ENCODE measurements at regions not wholly inside any gene's neighbourhood (a gene's known extent, or its start where the extent isn't known, plus 50 kb on each side); places are given as distances from the start of the nearest gene placed in this dataset.

DNA sequence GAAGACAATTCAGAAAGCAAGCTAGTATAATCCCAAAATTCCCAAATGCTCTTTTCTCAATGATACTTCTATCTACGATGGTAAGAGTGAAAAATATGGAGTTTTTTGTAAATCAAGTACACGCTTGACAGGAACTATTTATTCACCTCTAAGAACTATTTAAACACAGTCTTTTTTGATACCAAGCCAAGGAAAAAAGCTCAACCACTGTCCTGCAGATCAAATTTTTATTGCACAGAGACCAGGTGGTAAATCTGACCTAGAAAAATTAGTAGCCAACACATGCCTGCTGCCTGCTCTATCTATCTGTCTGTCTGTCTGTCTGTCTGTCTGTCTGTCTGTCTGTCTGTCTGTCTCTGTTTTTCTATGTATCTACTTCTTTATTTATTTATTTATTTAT is 292.2 kb downstream of the MZT1 start:
- DNase-seq, result no peak

DNA sequence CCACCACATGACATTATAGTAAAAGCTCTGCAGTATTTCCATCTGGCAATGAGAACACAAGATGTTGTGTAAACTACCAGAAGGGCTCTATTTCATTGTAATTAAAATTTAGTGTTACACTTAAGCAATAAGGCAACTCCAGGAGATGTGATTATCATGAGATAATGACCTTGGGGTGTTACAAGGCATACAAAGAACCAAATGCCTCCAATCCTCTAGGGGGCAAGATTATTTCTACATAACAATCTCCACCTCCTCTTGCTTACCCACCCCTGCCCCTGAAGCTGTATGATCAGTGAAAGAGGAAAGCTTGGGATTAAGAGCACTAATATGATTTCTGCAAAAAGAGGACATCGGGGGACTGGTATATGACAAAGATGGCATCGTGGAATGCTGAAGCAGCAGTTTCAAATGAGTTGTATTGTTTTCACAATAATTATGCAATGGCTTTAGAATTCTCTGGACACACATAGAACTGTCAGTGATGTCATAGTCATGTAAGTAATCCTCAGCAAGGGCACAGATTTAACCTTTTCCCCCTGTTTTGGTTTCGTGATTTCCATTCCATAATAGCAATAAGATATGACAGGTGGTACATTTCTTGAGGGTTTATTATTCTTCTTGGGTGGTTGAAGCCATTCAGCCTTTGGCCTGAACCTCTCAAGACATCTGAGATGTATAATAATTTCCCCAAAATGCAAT is 295.3 kb downstream of the MZT1 start:
- no peak for DNase-seq

DNA sequence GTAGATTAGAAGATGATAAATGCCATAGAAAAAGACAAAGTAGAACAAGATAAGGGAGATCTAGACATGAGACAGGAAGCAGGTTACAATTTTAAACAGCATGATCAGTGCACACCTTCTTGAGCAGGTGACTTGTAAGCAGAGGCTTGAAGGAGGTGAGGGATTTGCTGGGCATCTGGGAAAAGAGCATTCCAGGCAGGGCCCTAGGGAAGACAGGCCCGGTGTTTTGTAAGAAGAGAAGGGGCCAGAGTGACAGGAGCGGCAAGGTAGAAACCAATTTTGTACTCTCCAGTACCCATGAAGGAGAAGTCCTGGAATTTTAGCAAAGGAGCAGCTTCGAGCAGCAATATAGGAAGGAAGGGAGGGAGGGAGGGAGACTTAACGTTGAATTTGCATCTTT is 296.5 kb downstream of the MZT1 start:
- no peak for DNase-seq

DNA sequence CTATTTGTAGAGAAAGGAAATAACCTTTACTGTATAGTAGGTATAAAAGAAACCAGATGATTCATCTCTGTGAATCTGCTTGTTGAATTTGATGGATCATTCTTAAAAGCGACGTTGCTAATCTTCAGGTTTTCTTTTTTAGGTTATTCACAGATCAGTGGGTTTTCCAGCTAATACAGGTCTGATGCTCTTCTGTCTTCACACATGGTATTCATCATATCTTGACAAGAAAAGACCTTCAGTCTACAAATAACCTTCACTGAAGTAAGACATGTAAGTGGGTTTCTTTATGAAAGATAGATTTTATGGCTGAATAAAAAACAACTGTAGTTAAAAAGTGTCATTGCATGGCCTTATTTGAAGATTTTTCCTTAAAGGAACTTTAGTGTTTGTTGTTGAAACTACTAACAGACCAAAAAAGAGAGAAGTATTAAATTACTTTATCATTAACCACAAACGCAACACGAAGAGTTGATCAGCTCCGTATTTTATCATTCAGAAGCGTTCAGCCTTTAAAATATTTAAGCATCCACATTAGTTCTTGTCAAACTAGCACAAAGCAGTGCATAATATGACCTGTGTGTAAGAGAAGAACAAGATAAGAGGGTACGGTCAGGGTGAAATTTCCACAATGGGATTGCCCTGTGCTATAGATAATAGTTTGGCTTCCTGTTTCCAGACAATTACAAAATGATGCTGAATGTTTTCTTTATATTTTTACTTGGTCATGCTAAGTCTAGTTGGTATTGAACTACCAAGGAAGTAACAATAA is 299.5 kb downstream of the MZT1 start:
- no peak for DNase-seq

DNA sequence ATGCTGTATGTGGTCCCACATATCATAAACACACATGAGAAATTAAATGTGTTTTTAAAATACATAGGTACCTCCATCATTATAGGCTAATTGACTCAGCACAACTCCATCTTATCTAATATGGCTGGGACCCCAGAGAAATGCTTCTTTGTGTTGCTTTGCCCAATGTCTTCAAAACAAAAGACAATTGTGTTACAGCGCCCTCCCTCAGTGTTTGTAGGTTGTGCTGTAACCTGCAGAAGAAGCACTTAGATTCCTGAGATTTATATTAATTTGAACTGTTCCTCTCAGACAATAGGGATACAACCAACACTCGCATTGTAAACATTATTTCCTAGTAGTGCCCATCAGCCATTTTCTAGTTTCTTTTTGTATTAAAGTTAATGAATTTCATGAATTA is 303.4 kb downstream of the MZT1 start:
- no peak for DNase-seq

DNA sequence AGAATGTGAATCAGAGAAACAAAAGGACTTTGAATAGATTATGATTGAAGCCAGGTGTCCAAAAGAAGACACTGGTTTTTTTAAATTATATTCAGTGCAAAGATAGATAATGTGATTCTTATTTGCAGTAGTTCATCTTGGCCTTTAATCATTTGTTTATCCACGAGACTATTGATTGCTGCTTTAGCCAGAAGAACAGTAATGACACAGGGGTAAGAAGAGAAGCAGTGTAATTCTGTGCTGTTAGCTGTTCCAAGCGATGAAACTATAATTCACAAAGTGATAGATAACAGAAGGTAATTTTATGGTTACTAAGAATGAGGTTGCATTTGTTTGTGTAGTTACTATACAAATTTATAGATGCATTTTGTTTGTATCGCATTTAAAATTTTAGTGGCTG is 311.6 kb downstream of the MZT1 start:
- no peak for DNase-seq

DNA sequence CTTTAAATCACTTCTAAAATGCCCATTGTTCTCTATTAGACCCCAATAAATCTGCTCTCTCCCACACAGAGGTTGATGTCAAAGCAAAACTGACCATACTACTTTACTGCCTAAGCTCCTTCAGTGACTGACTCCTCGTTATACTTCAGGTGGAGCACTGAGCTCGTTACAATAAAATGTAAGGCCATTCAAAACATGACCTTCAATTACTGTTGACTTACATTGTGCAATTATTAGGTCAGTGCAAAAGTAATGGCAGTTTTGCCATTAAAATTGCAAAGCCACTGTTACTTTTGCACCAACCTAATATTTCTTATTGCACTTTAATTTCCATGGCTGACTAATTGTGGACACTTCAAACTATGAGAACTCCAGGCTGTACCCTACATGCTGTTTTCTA is 314.9 kb downstream of the MZT1 start:
- DNase-seq, result no peak

DNA sequence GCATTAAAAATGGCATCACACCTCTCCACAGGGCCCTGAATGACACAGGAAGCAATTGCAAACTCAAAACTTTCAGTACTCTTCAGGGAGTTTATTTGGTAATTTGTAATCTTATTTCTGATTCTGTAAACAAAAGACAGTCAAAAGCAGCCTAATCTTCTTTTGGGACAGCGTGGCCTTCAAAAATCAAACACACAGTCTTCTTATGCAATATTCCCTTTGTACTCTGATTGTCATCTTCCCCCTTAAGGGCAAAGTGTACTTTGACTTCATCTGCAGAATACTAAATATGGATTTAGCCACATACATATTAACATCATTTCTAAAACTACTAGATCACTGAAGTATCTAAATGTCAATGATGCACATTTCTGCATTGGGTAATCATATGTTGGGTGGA is 322.0 kb downstream of the MZT1 start:
- DNase-seq, result no peak

DNA sequence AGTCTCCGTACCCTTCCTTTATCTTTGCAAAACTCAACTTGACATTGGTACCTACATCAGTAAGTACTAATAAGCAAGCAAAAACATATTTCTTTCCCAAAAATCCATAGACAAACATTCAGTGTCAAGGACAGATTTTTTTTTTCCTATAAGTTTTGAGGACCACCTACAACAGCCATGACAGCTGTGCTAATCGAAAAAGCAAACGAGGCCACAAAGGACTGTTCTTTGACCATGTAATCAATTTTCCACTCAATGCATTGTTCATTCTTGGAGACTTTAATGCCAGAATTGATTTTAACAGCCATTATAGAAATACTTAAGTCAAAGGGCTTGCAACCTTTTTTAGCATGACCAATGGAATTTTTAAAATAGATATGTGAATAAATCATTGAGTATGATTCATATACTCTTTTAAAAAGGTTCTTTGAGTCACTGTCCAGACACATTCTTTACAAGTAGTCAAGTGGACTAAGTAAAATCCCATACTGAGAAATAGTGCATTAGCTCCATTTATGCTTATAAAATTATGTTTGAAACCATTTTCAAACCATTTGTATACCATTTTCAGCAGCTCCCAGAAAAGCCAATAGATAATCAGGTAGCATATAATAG is 323.9 kb downstream of the MZT1 start:
- no peak for DNase-seq

DNA sequence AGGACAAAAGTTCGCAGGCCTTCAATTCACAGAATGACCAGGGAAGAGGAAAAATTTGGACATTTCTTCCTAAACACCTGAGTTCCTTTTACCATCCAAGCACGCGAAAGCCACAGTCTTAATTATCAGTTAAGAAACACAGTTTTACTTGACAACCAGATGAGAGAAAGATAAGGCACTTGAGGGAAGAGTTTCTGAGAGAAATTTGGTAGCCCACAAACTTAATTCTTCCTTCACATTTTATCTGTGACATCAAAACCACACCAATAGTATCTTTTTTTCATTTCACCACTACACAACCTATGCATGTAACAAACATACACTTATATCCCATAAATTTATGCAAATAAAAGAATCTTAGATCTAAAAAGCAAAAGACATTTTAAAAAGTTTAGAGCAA is 326.6 kb downstream of the MZT1 start:
- DNase-seq, result no peak

DNA sequence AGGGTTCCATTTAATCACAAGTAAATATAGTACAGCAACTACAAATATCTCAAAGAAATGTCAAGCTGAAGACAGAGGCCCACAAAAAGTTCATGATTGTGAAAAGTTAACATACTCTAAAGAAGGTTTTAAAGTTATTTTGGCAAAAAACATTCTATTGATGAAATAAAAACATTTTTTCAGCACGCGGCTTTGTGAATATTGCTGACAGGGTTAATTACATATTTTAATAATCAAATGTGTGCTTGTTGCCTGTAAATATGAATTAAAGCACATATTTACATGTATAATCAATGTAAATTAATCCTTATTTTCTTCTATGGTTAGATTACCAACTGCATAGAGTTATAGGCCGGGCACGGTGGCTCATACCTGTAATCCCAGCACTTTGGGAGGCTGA is 328.1 kb downstream of the MZT1 start:
- DNase-seq, result no peak

DNA sequence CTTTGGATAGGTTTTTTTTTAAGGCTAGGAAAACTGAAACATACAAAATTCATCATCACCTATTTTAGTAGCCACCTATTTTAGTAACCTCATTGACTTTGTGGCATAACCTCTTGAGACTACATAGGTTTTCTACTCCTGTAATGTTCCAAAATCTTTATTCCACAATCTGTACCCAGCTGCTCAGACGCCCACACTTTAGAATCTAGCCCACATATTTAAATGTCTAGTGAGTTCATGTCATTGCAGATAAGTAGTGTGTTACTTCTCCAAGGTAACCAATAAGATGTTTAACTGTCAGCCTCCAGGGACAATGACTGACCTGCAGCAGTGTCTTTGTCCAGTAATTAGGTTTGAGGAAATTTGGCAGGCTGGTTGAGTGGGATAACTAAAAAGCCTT is 330.2 kb downstream of the MZT1 start:
- DNase-seq, result no peak

DNA sequence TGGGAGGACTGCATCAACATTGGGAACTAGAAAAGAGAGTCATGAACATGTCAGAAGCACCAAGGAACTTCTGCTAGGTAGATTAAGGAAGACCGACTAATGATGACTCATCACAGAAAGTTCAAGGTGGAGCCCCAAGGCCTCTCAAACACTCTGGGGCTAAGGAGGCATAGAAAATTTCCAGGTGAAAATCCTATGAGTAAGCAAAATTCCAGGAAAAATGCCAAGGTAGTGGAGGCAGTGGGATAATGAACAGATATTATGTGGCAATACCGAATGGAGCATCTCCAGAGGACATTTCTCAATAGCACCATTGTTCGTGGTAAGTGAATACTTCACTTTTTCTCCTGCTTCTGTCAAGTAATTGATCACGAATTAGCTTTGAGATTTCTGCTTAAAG is 336.5 kb downstream of the MZT1 start:
- DNase-seq, result no peak

DNA sequence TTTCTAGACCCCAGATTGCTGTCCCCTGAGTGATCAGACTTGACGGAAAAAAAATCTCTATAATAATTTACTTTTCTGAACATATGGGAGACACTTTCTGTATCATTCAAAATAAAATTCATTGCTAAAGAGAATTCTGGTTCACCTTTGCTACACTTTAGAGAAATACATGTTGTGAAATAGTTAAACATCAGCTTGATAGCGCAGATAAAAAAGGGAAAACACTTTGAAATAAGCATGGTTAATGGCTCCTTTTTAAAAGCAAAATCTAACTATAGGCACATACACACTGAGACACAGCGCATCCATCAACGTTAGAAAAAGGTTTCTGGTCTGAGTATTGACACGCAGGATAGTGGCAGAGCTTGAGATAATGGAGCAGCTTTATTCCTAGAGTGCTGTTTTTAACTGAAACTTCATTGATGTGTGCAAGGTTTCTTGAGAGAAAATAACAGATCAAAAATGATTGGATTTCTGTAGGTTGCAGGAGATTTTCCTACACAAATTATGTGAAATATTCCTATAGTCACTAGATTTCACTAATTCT is 341.2 kb downstream of the MZT1 start:
- DNase-seq, result no peak

DNA sequence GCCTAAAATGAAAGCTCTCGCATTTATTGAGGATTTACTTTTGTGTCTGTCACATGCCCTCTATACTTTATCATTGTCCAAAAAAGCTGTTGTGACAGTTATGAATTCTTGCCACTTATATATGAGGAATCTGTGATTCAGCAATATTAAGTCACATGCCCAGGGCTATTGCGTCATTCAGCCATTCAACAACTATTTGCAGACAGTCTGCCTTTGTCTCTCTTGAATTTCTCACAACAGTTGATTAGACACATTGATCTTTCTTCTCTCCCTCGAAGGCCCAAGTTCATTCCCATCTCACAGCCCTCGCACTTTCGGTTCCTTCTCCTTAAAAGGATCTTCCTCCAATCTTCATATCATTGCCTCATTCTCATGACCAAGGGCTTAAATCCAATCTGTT is 342.6 kb downstream of the MZT1 start:
- no peak for DNase-seq

DNA sequence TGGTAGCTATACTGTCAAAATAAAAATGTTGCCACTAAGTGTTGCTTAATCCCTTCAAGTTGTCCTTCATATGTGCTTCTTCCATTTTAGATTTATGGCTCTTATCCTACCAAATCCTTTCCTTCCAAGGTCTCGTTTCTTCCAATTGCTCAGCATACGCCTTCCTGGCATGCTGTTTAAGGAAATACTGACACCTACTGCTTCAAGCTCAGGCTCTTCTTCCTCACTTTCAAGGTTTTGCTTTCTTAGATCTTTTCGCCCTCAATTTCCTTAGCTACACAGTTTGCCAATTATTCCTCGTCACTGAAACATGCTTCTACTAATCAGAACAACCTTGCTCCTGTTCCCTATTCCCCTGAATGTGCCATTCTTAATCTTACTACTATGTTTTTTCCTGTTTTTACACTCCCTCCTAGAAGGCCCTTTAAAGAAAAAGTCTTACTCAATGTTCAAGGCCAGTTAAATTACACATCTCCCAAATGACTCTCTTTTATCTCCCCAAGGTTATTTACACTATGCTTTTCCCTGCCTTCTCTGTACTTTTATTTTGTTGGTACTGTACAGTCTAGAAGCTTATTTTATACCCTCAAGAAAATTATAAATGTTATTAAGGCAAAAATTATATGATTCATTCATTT is 343.1 kb downstream of the MZT1 start:
- no peak for DNase-seq

DNA sequence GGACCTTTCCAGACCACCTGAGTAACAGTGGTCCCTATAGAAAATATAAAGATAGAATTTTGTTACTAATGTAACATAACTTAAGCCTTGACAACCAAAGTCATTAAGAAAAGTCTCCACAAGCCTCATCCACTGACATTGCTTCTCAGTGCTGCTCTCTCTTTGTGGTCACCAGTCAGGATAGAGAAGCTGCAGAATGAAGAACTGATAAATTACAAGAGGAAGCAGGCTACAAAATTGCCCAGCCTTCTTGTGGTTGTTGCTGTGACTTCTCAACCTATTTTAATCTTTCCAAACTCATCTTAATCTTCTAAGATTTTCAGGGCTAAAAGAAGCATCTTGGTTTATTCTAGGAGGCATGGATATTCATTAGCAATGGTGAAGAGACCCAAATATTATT is 343.8 kb downstream of the MZT1 start:
- no peak for DNase-seq

DNA sequence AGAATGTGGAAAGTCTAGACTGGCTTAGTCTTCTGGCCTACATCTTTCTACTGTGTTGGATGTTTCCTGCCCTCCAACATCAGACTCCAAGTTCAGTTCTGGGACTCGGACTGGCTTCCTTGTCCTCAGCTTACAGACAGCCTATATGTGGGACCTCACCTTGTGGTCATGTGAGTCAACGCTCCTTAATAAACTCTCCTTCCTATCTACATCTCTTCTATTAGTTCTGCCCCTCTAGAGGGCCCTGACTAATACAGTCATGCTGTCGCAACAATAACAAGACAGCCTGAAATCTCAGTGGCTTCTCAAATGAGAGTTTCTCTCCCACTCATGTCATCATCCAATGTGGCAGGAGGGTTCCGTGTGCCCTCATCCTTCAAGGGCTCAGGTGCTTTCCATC is 347.8 kb downstream of the MZT1 start:
- no peak for DNase-seq

DNA sequence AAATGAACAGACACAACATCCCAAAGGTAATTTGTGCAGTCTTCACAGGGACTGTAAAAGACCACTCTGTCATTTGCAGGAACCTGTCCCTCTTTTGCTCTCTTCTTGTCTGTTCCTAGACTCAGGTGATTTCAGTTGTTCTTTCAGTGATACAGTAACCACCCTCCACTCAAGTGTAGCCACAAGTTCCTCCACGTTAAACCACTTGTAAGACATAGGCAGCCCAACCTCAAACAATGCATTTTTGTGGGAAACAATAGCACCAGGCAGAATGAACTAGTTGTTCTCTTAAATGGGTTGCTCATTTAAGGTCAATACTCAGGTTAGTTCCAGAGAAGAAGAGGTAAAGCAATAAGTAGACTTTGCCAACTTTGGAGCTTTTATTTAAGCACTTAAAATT is 359.4 kb downstream of the MZT1 start:
- DNase-seq, result no peak

DNA sequence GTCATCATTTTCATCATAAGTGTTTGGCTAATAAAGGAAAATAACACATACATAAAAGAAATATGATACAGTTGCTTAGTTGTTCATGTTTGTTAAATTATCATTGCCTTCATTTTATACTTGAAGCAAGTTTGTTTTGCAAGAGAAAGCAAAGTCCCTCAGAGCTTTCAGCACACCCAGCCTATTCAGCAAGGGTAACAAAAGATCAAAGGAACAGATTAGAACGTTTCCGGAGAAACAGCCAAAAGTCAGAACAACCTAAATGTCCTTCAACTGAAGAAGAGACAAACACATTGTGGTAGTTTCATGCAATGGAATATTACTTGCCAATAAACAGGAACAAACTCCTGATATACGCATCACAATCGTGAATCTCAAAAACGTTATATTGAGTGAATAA is 380.7 kb downstream of the MZT1 start:
- no peak for DNase-seq

DNA sequence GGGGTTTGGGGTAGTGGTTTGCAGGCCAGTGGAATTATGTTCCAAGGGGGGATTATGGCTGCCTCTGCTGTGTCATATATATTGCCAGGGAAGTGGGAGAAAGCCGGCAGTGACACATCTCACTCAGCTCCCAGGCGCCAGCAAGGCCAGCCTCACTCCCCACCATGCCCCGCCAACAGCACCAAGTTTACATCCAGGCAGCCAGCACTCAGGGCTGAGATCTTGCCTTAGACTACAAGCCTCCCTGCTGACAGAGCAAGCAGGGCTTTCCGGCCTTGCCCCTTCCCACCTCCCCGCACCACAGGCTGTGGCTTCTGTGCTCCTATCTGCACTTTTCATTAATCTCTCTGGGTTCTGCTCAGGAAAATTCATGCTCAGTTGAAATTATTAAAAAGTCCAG is 385.1 kb downstream of the MZT1 start:
- DNase-seq, result no peak

DNA sequence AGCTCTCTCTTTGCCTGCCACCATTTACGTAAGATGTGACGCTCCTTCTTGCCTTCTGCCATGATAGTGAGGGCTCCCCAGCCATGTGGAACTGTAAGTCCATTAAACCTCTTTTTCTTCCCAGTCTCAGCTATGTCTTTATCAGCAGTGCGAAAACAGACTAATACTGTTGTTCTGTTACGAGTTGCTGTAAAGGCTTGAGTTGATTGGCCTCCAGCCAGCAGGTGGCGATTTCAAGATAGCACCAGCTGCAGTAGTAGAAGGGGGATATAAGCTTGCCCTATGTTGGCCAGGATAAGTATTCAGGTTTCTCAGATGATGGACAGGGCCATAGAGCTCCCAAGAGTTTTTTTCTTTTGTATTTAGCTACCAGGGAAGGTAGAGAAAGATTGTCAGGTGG is 385.5 kb downstream of the MZT1 start:
- DNase-seq, result no peak

DNA sequence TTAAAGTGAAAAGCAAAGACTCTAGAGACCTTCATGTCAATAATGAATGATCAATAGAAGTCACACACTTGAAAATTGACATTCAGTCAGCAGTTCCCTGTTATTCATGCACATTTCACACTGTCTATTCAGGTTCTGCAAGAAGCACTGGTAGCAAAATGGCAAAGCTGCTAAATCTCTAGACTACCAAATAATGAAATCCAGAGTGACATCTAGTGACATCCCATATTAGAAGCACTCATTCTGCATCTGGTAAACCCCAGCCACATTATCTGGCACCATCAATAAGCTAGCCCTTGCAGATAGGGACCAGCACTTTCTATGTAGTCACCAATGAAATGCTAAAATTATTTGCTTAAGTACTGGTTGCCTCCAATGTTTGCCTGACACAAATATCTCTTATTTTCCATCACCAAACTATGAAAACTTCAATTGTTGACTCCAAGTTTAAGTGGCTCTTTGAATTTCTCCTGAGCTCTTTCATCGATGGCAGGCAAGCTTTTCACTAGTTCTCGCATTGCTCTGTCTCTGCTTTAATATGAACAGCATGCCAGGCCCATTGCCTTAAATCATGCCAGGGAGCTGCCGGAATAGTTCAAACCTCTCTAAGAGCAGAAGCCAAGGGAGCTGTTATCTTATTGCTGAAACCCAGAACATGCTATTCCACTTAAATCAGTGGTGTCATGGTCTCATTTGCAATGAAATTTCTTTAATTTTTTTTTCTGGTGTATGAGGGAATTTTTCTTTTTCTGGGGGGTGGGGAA is 409.9 kb downstream of the MZT1 start:
- no peak for DNase-seq

Data from effector CD8-positive, alpha-beta T cell (primary cell).